AG04450 (cell line): ENCODE measurements at regions not wholly inside any gene's neighbourhood (a gene's known extent, or its start where the extent isn't known, plus 50 kb on each side); places are given as distances from the start of the nearest gene placed in this dataset.

Source experiments
- CTCF ChIA-PET: fragments of 300-600, 350-600 bp; formaldehyde crosslinking; extraction: SDS; loops from one replicate; lab custom pipeline; 2022; ENCODE audit warnings: antibody characterized with exemption, inconsistent platforms; lab: Charles Lee
- POLR2A ChIA-PET: fragments of 350-600 bp; formaldehyde crosslinking; extraction: SDS; loops from one replicate; lab custom pipeline; 2021; ENCODE audit warnings: antibody characterized with exemption, inconsistent platforms; lab: Yijun Ruan, JAX
- DNase-seq: peaks from one replicate; pipeline ENCODE4 v3.0.0-alpha.2; 2011; ENCODE audit warnings: low read depth, low spot score
- H3K27ac ChIP-seq: one replicate; pipeline ENCODE4 v1.5.1; 2012; ENCODE audit warnings: low read depth, low read length, control low read depth
- H3K27me3 ChIP-seq: one replicate; pipeline ENCODE4 v1.6.0; 2012; ENCODE audit warnings: low read length; ENCODE audit not compliant: control insufficient read depth, insufficient read depth
- H3K4me3 ChIP-seq: 2 replicates; pipeline ENCODE4 v1.5.1; 2011; ENCODE audit warnings: mild to moderate bottlenecking, low read depth, low read length, control low read depth
- H3K9me3 ChIP-seq: 2 replicates; pipeline ENCODE4 v1.5.1; 2012; ENCODE audit warnings: low read length; ENCODE audit not compliant: control insufficient read depth, insufficient read depth
- TF ChIP-seq, protein P1 (sequence below): IDR thresholded peaks from 2 replicates; pipeline ENCODE4 v1.5.1; 2011; ENCODE audit warnings: low read depth, low read length, control low read depth, inconsistent platforms

DNA sequence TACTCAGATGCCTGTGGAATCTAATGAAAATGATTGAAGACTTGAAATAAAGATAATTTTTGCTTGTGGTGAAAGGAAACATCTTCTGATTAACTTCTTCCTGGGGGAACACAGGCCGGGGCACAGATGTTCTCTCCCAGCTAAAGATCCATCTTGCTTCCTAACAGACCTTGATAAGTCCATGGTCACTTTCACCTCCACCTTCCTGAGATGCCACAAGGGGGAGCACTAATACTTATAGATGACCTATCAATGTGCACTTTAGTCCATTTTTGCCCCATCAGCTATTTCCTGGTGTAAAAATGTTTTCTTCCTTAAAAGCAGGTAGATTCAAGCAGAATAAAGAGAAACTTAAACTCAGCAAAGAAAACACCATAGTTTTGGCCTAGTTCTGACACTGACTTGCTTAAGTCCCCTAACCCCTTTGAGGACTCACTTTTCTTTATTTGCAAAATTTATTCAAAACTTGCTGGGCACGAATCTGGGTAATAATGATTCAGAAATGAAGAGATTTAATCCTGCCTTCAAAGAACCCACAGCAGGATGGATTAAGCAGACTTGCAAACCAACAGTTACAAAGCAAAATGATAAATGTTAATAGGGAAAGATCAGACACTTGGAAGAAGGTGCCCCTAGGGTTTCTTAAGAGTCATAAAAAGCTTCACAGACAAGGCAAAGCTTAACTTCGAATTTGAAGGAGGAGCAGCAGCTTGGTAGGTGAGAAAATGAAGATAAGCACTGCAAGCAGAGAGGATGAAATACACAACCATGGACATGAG lies 158.7 kb downstream of the RAB38 start:
- POLR2A ChIA-PET: interaction anchor here (0.5 kb wide), 1 partner anchor 321 kb away, joined by 3 read pairs; the partner anchor contains the start of gene CTSC
- no peak overlapping the region for H3K27ac ChIP-seq
- TF ChIP-seq, protein P1, sequence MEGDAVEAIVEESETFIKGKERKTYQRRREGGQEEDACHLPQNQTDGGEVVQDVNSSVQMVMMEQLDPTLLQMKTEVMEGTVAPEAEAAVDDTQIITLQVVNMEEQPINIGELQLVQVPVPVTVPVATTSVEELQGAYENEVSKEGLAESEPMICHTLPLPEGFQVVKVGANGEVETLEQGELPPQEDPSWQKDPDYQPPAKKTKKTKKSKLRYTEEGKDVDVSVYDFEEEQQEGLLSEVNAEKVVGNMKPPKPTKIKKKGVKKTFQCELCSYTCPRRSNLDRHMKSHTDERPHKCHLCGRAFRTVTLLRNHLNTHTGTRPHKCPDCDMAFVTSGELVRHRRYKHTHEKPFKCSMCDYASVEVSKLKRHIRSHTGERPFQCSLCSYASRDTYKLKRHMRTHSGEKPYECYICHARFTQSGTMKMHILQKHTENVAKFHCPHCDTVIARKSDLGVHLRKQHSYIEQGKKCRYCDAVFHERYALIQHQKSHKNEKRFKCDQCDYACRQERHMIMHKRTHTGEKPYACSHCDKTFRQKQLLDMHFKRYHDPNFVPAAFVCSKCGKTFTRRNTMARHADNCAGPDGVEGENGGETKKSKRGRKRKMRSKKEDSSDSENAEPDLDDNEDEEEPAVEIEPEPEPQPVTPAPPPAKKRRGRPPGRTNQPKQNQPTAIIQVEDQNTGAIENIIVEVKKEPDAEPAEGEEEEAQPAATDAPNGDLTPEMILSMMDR: peak; percentile 81
- H3K27me3 ChIP-seq: no peaks in the 10 kb centered on the region
- DNase-seq: peak; percentile 72
- no peak overlapping the region for H3K4me3 ChIP-seq
- H3K9me3 ChIP-seq: no peaks in the 10 kb centered on the region
- CTCF ChIA-PET: interaction anchor here (0.6 to 5.5 kb wide), 69 partner anchors 8 to 676 kb away, joined by 3 to 169 read pairs (median 4); partner anchors contain the start of genes CTSC and RAB38

DNA sequence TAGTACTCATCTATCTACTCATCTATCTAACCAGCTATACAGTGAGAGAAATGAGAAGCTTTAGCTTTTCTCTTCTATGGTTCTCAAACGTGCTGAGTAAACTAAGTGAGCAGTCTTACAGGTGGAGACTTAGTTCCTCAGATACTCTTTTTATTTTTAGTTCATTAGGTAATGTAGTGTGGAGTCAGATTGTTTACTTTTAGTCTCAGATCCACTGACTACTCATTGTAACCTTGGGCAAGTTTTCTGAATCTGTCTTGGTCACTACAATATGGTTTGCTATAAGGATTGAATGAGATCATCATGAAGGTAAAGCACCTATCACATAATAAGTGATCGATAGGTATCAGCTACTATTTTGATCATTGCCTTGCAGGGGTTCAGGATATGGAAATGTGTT lies 160.1 kb downstream of the RAB38 start:
- TF ChIP-seq, protein P1: no peak
- Histone ChIP-seq H3K27ac (no peak overlapping the region), H3K4me3 (no peak overlapping the region), H3K27me3 (no peaks in the 10 kb centered on the region), H3K9me3 (no peaks in the 10 kb centered on the region)
- no peak for DNase-seq
- POLR2A ChIA-PET: no interaction called here
- CTCF ChIA-PET: interaction anchor here (0.8 to 5.5 kb wide), 11 partner anchors 48 to 662 kb away, joined by 3 to 169 read pairs (median 4); no protein-coding TSS in a partner anchor

DNA sequence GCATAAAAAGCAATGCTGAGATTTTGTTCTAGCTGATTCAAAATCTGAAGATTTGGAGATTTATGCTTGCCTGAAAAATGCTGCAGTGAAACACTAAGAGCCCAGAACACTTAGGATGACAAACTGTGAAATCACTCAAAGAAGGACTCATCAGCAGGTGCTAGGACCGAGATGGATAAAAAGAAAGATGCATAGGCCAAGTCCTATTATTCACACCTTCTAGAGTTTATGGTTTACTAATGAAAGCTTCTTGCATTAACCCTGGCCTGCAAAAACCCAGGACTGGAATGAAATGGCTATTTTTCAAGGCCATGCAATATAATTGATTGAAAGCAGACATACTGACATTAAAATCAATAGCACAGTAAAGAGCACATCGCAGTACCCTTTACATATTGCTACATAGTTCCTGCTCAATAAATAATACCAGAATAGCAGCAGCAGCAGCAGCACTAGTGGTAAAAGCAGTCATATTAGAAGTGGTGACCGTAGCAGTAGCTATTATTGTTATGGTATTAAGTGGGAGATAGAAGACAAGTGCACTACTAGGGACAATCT lies 161.7 kb downstream of the RAB38 start:
- CTCF ChIA-PET: interaction anchor here (1.2 kb wide), 1 partner anchor 539 kb away, joined by 3 read pairs; no protein-coding TSS in a partner anchor
- no peak overlapping the region for H3K27ac ChIP-seq
- H3K4me3 ChIP-seq: no peak overlapping the region
- POLR2A ChIA-PET: no interaction called here
- no peaks in the 10 kb centered on the region for H3K9me3 ChIP-seq
- no peaks in the 10 kb centered on the region for H3K27me3 ChIP-seq
- no peak for DNase-seq
- TF ChIP-seq, protein P1: no peak

DNA sequence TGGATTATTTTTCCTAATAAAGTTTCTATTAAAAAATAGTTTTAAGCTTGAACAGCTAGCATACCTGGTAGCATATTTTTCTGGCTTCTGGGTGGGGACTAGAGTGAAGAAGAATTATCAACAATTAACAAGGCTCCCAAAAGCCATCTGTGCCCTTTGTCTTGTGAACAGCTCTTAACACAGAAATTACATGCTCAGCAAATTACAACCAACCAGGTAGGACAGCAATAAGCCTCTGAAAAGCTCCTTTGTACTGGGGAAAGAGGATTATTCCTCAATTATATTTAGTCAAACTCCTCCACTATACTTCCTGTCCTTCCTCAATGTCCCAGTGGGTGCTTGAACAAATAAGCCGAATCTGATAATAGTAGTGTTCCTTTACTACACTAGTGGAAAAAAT lies 162.8 kb downstream of the RAB38 start:
- ChIA-PET POLR2A (no interaction called here), CTCF (interaction anchor here (1.1 to 1.7 kb wide), 2 partner anchors 45 to 532 kb away, joined by 3 to 8 read pairs; no protein-coding TSS in a partner anchor)

More for the DNA sequence above, 162.8 kb downstream of the RAB38 start:
- no peaks in the 10 kb centered on the region for H3K27me3 ChIP-seq
- H3K27ac ChIP-seq: no peak overlapping the region
- DNase-seq: no peak
- TF ChIP-seq, protein P1: no peak
- H3K9me3 ChIP-seq: no peaks in the 10 kb centered on the region
- H3K4me3 ChIP-seq: no peak overlapping the region
